ENCODE measurements at regions not wholly inside any gene's neighbourhood (a gene's known extent, or its start where the extent isn't known, plus 50 kb on each side); places are given as distances from the start of the nearest gene placed in this dataset.
"Not testable (repeated sequence)": the region's sequence is repeated elsewhere in the genome, so short reads cannot be mapped to it uniquely, and the experiment has no call there.

DNA sequence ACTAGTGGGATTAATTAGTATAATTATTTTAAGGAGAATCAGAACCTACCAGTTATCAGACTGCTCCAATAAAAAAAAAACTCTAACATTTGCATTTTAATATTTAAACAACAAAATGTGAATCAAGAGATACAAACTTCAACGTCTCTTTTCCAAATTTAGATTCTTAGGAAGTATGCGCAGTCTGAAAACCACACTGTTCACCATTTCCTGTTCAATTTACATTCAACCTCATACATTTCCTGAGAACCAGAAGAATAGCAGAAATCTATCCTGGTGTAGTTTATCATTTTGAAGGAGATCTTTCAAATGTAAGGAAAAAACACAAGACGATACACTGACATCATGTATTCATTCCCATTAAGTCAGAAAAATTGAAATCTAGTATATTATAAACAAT is 869.2 kb downstream of the EFNA5 start:
- DNase-seq (ENCODE audit: low spot score), result no peak

DNA sequence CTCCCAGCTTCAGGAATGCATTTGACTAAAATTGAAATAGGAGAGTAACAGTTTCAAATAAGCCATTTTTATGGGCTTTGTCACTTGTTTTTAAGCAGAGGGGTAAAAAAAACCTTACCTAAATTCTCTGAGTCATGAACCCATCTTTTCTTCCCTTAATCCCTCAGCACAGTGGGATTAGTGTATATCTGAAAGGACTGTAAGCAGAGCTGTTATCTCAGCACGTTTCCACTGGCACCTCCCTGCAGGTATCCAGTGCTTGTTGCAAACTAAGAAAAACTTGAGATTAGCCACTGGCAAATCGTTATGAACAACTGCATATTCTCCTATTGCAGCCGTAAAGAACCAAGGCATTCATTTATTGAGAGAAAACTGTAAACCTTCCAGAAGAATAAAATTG is 872.7 kb downstream of the EFNA5 start:
- no peak for DNase-seq (ENCODE audit: low spot score)

DNA sequence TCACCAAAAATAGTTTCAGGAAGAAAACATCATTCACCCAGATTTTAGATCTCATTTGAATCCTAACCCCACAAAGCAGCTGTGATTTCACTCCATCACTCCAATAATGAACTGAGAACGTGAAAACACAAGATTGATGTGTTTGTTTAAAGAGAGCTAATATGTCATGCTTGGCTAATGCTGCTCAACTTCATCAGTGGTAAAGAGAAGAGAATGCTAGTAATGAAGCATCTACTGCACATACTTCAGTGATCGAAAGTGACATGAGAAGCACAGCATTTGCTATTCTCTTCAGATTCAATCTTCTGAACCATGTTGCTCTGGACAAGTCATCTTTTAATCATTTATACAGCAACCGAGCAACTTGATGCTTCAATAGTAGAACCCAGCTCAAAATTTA is 874.7 kb downstream of the EFNA5 start:
- DNase-seq (ENCODE audit: low spot score), result no peak

DNA sequence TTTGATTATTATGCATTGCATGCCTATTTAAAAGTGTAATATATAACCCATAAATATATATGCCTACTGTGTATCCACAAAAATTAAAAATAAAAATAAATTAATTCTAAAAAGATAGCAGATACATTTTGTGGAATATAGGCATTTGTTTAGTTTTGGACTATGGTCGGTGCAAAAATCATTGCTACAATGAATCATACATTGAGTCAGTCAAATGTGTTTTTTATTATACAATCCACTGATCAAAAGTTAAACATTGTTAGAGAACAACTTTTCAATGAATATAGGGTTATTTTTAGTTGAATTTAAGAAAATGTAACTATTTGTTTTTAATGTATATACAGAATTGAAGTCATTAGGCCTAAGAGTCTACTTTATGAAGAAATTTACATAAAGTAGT is 885.9 kb downstream of the EFNA5 start:
- DNase-seq (ENCODE audit: low spot score), result no peak

DNA sequence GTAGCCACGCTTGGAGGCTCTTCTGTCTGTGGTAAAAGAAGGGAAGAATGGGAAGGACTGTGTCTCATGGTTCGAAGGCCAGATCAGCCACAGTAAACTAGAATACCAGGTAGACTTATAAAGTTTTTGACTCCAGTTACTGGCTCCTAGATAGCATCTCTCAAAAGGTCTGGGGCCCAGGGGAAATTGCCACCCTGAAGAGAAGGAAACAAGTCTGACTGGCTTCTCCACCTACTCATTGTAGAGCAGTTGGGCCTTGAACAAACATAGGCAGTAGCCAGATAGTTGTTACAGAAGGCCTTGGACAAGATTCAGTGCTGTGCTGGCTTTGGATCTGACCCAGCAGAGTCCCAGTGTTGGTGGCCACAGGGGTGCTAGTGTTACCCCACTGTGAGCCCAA is 890.4 kb downstream of the EFNA5 start:
- no peak for DNase-seq (ENCODE audit: low spot score)

DNA sequence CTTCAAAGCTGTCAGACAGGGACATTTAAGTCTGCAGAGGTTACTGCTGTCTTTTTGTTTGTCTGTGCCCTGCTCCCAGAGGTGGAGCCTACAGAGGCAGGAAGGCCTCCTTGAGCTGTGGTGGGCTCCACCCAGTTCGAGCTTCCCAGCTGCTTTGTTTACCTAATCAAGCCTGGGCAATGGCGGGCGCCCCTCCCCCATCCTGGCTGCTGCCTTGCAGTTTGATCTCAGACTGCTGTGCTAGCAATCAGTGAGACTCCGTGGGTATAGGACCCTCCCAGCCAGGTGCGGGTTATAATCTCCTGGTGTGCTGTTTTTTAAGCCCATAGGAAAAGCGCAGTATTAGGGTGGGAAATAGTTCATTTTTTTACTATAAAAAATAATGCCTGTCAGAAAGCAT is 894.2 kb downstream of the EFNA5 start:
- not testable (repeated sequence) for DNase-seq (ENCODE audit: low spot score)

DNA sequence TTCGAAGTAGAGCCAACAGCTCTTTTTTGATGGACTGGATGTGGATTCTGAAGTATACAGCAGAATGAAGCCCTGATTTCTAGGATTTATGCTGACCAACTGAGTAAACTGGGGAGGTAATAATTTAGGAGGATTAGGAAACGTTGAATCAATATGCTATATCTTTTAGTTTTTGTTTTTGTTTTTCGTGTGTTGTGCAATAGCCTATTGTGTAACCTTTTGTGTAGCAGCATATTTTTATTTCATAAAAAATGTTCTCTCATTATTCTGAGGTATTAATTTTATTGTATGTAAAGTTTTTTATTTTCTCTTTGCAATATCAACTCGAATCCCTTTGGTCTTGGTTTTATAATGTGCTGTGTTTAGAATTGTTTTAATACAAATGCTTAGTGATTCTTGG is 902.3 kb downstream of the EFNA5 start:
- no peak for DNase-seq (ENCODE audit: low spot score)

DNA sequence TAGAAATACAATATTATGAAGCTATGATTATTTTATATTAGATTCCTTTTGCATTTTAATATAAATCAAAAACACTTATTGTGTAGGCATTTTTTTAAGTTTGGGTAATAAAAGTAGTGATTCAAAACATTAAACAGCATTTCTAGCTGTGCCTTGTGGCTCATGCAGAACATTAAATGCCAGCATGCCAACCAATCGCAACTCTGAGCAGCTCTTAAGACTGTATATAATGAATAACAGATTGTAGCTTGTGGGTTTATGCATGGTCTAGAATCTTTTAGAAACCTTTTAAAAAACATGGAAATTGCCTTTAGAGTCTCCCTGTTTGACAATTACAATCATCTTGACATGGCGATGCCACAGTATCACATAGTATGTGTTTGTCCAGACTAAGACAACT is 903.8 kb downstream of the EFNA5 start:
- DNase-seq (ENCODE audit: low spot score), result no peak

DNA sequence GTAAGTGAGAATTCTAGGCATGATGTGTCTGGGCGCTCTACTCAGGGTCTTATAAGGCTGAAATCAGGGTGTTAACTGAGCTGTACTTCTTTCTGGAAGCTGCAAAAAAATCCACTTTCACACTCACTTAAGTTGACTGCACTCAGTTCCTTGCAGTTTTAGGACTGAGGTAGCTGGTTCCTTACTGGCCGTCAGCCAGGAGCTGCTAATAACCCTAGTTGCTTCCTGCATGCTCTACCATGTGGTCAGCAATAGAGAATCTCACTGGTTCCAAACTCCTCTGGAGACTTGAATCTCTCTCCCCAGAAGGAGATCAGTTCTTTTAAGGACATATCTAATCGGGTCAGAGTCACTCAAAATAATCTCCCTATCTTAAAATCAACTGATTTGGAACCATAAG is 911.2 kb downstream of the EFNA5 start:
- no peak for DNase-seq (ENCODE audit: low spot score)

DNA sequence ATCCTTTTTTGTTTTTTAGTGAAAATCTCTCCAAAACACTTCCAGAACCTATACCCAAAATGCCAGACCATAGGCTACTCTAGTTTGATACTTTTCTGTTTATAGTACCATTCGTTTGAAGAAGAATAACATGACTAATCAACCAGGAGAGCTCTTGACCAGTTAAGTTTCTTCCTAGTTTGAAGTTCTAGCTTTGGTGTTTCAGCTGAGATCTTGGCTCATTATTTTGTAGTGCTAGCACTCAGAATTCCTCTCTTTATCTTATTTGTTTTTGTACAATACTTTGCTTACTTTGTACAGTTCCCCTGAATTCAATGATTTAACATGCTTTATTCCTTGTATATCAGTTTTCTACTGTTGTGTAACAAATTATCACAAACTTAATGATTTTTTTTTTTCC is 911.6 kb downstream of the EFNA5 start:
- DNase-seq (ENCODE audit: low spot score), result no peak

DNA sequence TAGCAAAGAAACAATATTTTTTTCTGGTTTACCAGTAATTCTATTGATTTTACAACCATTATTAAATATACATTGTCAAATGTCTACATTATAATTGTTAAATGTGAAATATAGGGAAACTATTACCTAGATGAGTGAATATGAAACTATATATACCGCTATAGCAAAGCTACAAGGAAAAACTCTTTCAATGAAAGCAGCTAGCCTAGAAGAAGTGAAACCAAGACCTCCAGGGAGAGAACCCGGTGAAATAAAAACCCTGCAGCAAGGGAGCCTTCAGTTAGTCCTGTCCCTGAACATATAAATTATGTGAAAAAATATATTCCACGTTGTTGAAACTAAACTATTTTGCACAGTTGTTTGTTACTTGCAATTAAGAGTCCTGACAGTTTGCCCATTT is 913.1 kb downstream of the EFNA5 start:
- DNase-seq (ENCODE audit: low spot score), result no peak

DNA sequence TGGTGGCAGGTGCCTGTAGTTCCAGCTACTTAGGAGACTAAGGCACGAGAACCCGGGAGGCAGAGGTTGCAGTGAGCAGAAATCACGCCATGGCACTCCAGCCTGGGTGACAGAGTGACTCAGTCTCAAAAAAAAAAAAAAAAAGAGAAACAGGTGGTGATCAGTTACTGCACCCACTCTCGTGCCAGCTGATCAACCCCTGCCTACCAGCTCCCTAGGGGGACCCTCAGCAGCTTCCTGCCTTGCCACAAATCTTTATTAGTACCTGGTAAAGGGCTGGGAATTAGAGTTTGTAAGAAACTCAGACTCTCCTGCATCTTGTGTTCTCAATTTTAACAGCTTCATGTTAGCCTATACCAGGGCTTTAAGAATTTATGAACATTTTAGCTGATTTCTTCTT is 914.9 kb downstream of the EFNA5 start:
- DNase-seq (ENCODE audit: low spot score), result no peak

DNA sequence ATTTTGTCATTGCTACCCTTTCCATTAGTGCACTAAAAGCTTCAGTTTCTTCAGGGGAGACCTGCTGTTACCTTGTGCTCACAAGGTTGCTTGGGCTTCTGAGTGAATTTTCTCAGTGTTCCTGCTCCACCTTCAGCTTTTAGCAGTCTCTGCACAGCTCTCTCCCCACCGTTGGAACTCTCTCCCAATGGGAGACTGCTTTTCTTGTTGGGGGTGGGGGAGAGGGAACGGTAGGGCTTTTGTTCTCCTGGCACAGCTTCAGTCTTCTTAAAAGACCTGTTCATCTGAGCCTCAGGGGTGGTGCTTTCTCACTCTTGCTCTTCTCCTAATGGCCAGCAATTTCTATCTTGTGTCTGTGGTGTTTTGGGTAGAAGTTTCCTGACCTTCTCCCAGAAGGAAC is 915.7 kb downstream of the EFNA5 start:
- DNase-seq (ENCODE audit: low spot score), result no peak

DNA sequence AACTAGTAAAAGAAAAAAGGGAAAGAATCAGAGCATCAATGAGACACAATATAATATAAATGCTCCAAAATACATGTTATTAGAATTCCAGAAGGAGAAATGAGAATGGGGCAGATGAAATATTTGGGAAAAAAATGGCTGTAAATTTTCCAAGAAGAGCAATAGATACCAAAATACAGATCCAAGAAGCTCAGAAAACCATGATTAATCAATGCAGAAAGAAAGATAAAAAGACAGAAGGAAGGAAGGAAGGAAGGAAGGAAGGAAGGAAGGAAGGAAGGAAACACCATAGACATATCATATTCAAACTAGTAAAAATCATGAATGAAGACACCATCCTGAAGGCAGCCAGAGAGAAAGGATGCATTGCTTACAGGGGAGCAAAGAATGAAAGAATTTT is 920.9 kb downstream of the EFNA5 start:
- no peak for DNase-seq (ENCODE audit: low spot score)

DNA sequence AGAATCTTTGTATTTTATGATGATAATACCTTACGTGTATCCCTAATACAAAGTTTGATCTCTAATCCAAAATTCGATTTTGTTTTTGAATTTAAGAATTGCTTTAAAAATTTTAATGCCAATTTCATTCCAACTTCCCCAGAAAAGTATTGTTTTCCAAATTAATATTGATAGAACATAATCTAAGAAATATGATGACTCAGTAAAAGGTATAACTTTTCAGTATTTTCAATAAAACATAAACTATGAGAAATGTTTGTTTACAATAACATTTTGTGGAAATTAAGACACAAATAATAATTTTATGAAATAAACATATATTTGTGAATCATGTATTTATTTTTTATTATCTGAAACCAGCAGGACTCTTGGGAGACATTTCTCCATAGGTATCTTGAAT is 931.6 kb downstream of the EFNA5 start:
- no peak for DNase-seq (ENCODE audit: low spot score)

DNA sequence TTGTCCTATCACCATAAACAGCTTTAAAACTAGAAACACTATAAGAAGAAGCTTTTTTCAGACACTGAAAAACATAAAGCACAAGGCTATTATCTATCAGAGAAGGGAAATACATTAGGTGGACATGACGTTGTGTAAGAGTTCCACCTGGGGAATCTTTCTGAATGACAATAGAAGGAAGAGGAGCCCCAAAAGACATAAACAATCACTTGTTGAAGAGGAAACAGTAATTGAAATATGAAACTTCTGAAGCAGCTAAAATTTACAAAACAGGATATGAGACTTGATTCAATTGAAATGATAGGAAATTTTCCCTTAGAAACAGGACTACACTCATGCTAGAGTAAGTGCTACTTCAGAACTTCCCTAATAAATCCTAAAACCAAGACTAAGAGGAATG is 933.6 kb downstream of the EFNA5 start:
- DNase-seq (ENCODE audit: low spot score), result no peak

DNA sequence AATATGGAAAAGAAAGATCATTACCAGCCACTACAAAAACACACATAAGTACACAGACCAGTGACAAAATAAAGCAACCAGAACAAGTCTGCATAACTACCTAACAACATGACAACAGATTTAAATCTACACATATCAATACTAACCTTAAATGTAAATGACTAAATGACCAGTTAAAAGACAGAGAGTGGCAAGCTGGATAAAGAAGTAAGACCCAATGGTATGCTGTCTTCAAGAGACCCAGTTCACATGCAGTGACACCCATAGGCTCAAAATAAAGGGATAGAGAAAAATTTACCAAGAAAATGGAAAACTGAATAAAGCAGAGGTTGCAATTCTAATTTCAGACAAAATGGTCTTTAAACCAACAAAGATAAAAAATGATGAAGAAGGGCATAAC is 938.1 kb downstream of the EFNA5 start:
- DNase-seq (ENCODE audit: low spot score), result no peak

DNA sequence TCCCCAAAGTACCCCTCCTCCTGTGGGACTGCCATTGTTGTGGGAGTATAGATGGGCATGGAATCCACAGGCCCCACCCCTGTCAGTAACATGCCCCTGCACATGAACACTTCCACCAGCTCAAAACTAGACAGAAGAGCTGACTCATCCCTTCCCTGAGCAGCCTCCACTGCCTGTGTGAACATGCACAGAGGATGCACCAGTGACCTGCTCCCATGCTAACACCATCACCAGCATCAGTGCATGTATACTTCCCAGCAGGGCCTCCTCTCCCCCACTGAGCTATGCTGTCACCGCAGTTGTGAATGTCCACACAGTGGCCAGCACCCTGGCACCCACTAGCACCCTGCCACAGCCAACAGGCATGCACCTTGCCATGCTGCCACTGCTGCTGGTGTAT is 939.8 kb downstream of the EFNA5 start:
- no peak for DNase-seq (ENCODE audit: low spot score)

DNA sequence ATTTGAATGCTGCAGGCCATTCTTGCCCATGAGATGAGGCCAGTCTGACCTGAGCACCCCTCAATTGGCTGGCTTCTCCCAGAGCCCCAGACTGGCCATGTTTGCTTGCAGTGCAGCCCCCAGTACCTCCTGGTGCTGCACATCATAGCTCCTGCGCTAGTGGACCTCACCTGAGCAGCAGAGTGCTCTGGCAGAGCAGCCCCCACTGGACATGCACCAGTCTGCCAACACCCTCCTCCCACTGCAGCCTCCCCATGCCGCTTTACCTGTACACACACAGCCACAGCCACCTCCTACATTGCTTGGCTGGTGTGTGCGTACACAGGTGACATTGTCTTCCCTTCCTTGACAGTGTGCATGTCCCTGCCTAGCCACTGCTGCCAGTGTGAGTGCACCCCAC is 940.2 kb downstream of the EFNA5 start:
- no peak for DNase-seq (ENCODE audit: low spot score)

DNA sequence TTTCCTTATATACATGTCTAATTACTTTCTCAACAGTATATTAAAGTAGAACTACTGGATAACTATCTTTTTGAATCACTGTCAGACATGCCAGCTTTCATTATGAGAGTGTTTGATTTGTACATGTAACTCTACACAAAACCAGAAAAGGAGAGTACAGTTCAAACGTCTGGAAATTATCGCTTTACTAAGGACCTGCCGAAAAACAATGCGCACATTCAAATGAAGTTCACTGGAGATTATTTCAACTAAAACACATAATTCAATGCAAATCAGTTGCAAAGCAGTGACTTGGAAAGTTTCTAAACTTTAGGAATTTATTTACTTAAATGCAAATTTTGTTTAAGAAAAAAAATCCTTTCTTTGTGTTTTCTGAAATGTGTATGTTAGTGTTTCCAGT is 942.5 kb downstream of the EFNA5 start:
- DNase-seq (ENCODE audit: low spot score), result no peak

DNA sequence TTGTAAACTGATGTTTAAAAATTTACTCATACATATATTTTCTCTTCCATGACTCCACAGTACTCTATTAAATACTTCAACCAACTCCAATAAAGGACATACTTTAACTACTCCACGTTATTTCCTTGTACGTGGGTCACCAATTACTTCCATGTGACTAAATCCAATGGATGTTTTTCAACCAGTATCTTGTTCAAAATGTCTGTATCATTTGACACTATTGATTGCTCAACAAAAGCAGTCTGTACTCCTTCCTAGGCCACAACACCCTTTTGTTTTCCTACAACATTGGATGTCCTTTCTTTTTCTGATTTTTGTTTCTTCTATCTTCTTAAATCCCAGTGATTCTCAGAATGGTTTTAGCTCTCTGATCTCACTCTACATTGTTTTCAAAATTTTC is 943.7 kb downstream of the EFNA5 start:
- DNase-seq (ENCODE audit: low spot score), result no peak

DNA sequence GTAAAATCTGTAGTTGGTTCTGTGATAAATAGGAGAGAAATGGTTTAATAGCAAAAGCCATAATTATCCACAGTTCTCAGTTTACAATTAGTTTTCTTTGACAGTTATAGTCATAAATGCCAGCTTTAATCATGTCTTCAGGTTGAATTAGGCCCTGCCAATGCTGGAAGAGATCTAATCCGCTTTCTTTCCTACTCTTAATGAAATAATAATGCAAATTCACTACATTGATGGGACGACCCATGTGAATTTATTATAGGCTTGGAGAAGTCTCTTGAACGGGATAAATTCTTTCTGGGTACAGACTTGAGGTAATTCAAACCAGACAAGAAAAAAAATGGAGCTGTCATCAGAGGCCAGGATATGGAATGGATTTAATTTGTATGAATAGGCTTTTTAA is 950.4 kb downstream of the EFNA5 start:
- DNase-seq (ENCODE audit: low spot score), result no peak

DNA sequence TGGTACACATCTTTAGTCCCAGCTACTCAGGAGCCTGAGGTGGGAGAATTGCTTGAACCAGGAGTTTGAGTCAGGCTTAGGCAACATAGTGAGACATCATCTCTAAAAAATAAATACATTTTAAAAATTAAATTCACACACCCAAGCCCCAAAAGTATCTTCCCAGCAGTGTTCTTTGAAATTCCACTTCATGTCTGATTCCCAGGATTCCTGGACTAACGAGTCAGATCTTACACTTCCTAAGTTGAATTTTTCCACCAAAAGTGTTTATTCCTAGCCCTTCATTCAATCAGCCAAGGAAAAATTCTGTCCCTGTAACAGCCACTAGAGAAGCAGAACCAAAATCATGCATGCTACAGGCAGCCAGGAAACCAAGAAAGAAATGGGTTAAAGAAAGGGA is 970.9 kb downstream of the EFNA5 start:
- DNase-seq (ENCODE audit: low spot score), result no peak

DNA sequence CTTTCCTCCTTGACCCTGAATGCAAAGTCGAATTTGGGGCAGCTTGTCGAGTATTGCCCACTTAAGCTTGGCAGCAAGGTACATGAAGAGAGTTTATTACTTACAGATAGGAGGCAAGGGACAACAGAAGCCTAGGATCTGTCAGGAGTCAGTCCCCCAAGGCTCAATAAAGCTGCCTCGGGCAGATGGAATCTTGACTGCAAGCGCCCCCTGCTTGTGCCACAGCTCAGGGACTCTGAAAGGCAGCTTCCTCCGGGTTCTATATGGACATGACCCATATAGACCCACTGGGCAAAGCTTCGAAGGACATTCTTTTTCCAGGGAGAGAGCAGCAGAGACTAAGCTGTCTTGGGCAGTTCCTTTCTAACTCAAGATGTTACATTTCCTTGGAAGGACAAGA is 971.5 kb downstream of the EFNA5 start:
- DNase-seq (ENCODE audit: low spot score), result no peak

DNA sequence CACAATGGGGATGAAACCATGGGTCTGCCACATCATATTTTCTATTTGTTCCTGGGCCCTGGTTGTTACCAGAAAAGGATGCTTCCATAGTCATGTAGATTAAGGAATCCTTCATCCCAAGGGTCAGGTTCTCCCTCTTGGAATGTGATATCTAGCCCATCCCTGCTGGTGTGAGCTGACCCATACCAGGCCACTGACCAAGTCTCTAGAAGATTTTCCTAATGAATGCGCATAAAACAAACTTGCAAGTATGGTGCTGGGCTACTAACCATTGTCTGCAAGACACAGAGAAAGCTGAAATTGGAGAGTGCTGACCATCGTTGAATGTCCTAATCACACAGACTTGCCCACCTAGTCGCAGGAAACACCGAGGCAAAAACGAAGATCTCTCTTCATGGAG is 972.6 kb downstream of the EFNA5 start:
- DNase-seq (ENCODE audit: low spot score), result no peak

DNA sequence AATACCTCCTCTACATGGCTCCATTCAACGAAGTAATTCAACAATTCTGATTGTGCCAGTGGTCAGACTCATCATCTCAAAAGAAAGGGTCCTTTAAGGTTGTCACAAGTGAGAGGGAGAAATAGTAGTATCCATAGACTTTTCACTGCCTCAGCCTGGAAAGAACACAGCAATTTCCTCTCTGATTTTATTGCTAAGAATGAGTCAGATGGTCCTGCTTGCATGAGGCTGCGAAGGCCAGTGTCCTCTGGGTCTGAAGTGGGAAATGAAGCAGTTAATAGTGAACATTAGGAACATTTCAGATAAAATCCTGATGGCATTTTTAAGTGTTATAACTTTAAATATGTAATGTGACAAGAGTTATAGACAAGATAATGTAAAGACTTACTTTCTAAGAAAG is 979.0 kb downstream of the EFNA5 start:
- no peak for DNase-seq (ENCODE audit: low spot score)

Data from AG08395 (cell line).